ENCODE measurements at regions not wholly inside any gene's neighbourhood (a gene's known extent, or its start where the extent isn't known, plus 50 kb on each side); places are given as distances from the start of the nearest gene placed in this dataset.

DNA sequence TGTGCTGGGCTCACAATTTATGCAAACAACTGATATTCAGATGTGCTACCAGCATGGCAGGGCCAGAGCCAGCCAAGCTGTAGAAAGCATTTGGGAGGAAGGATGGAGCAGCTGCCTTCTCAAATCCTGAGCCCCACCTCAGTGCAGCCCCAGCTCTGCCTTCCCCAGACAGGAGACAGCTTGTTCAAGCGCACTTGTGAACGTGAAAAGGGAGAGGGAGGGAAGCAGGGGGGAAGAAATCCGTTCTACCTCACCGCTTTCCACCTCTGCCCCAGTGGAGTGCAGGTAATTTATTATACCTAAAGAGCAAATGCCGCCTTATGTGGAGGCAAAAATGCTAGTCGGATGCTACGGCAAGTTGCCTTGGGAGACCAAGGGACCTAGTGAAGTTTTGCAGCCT lies 66.0 kb upstream of the SLC14A2 start:
- no peak for TF ChIP-seq EGR2 (tag by site-specific recombination; IDR thresholded peaks at IDR 0.05; ENCODE audit: low read depth)
- TF ChIP-seq, protein P1, sequence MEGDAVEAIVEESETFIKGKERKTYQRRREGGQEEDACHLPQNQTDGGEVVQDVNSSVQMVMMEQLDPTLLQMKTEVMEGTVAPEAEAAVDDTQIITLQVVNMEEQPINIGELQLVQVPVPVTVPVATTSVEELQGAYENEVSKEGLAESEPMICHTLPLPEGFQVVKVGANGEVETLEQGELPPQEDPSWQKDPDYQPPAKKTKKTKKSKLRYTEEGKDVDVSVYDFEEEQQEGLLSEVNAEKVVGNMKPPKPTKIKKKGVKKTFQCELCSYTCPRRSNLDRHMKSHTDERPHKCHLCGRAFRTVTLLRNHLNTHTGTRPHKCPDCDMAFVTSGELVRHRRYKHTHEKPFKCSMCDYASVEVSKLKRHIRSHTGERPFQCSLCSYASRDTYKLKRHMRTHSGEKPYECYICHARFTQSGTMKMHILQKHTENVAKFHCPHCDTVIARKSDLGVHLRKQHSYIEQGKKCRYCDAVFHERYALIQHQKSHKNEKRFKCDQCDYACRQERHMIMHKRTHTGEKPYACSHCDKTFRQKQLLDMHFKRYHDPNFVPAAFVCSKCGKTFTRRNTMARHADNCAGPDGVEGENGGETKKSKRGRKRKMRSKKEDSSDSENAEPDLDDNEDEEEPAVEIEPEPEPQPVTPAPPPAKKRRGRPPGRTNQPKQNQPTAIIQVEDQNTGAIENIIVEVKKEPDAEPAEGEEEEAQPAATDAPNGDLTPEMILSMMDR (tag by site-specific recombination; IDR thresholded peaks at IDR 0.05), result no peak
- TF ChIP-seq HOXD13 (CRISPR knock-in tag; IDR thresholded peaks at IDR 0.05; ENCODE audit: borderline replicate concordance), result no peak
- no peak for TF ChIP-seq GLI2 (tag by site-specific recombination; IDR thresholded peaks at IDR 0.05; ENCODE audit: borderline replicate concordance, low read depth)
- TF ChIP-seq ZXDB (tag by site-specific recombination; IDR thresholded peaks at IDR 0.05), result no peak
- CTCF ChIA-PET, result no interaction called here

DNA sequence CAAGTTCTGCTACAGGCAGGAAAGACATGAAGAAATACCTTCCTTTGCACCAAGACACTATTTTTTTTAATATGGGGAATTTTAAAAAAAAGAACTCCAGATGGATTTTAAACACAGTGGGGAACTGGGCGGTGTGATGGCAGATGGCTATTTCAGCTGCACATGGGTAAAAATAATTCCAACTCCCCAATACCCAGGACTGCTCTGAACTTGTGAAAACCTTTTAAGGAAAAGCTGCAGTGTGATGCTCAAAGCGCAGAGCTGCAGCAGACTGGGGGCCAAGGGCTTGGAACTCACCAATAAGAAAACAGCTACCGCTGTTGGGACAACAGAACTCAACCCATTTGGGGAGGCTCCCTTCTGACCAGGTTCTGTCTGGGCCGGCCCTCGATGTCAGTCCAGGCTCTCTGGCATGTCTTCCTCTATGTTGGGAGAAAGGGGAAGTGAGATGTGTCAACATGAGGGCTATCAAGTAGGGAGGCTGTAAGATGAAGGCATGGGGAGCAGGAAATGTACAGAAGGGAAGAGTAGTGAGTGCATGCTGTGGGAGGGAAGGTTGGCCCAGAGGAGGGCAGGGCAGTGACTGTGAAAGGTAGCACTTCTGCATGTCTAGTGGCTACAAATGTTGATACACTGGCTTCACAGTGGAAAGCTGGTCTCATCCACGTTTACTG lies 64.0 kb upstream of the SLC14A2 start:
- no peaks in the 10 kb centered on the region for H3K9me3 ChIP-seq (ENCODE audit: control insufficient read depth, insufficient read depth, low read depth, low read length)
- ChIA-PET POLR2A (no interaction called here), CTCF (interaction anchor here (0.7 to 1.6 kb wide), 4 partner anchors 10 to 105 kb away, joined by 3 to 4 read pairs (median 3); no protein-coding TSS in a partner anchor)
- no peak overlapping the region for H3K27ac ChIP-seq (ENCODE audit: extremely low read depth, low read depth, low read length)
- TF ChIP-seq SCRT1 (tag by site-specific recombination; IDR thresholded peaks at IDR 0.05; ENCODE audit: borderline replicate concordance), result no peak
- no peak for TF ChIP-seq SCRT2 (tag by site-specific recombination; IDR thresholded peaks at IDR 0.05)
- TF ChIP-seq, protein P2, sequence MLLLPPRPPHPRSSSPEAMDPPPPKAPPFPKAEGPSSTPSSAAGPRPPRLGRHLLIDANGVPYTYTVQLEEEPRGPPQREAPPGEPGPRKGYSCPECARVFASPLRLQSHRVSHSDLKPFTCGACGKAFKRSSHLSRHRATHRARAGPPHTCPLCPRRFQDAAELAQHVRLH (tag by site-specific recombination; IDR thresholded peaks at IDR 0.05), result no peak
- TF ChIP-seq EGR2 (tag by site-specific recombination; IDR thresholded peaks at IDR 0.05; ENCODE audit: low read depth), result no peak
- no peak for TF ChIP-seq GFI1B (tag by site-specific recombination; IDR thresholded peaks at IDR 0.05)
- TF ChIP-seq ZNF335 (tag by site-specific recombination; conservative IDR thresholded peaks at IDR 0.05), result no peak
- TF ChIP-seq BCL11A (tag by site-specific recombination; IDR thresholded peaks at IDR 0.05; ENCODE audit: low read depth), result no peak
- no peak for TF ChIP-seq ZNF302 (tag by site-specific recombination; IDR thresholded peaks at IDR 0.05; ENCODE audit: low read depth)
- TF ChIP-seq ZNF473 (tag by site-specific recombination; IDR thresholded peaks at IDR 0.05), result no peak
- no peak for TF ChIP-seq ZNF211 (tag by site-specific recombination; IDR thresholded peaks at IDR 0.05; ENCODE audit: low read depth)
- TF ChIP-seq, protein P3, sequence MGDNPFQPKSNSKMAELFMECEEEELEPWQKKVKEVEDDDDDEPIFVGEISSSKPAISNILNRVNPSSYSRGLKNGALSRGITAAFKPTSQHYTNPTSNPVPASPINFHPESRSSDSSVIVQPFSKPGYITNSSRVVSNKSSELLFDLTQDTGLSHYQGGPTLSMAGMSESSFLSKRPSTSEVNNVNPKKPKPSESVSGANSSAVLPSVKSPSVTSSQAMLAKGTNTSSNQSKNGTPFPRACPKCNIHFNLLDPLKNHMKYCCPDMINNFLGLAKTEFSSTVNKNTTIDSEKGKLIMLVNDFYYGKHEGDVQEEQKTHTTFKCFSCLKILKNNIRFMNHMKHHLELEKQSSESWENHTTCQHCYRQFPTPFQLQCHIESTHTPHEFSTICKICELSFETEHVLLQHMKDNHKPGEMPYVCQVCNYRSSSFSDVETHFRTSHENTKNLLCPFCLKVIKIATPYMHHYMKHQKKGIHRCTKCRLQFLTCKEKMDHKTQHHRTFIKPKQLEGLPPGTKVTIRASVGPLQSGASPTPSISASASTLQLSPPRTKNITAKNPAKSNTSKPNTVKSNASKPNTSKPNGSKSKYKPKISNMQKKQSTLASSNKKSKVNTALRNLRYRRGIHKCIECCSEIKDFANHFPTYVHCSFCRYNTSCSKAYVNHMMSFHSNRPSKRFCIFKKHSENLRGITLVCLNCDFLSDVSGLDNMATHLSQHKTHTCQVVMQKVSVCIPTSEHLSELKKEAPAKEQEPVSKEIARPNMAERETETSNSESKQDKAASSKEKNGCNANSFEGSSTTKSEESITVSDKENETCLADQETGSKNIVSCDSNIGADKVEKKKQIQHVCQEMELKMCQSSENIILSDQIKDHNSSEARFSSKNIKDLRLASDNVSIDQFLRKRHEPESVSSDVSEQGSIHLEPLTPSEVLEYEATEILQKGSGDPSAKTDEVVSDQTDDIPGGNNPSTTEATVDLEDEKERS (tag by site-specific recombination; IDR thresholded peaks at IDR 0.05), result no peak
- TF ChIP-seq ZNF19 (tag by site-specific recombination; IDR thresholded peaks at IDR 0.05; ENCODE audit: low read depth), result no peak
- no peak for TF ChIP-seq ZNF510 (tag by site-specific recombination; IDR thresholded peaks at IDR 0.05; ENCODE audit: insufficient replicate concordance)
- TF ChIP-seq ZNF146 (tag by site-specific recombination; IDR thresholded peaks at IDR 0.05), result no peak
- TF ChIP-seq ZNF837 (tag by site-specific recombination; IDR thresholded peaks at IDR 0.05), result no peak
- no peak for TF ChIP-seq ZNF660 (tag by site-specific recombination; IDR thresholded peaks at IDR 0.05)
- TF ChIP-seq, protein P4, sequence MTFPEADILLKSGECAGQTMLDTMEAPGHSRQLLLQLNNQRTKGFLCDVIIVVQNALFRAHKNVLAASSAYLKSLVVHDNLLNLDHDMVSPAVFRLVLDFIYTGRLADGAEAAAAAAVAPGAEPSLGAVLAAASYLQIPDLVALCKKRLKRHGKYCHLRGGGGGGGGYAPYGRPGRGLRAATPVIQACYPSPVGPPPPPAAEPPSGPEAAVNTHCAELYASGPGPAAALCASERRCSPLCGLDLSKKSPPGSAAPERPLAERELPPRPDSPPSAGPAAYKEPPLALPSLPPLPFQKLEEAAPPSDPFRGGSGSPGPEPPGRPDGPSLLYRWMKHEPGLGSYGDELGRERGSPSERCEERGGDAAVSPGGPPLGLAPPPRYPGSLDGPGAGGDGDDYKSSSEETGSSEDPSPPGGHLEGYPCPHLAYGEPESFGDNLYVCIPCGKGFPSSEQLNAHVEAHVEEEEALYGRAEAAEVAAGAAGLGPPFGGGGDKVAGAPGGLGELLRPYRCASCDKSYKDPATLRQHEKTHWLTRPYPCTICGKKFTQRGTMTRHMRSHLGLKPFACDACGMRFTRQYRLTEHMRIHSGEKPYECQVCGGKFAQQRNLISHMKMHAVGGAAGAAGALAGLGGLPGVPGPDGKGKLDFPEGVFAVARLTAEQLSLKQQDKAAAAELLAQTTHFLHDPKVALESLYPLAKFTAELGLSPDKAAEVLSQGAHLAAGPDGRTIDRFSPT (tag by site-specific recombination; IDR thresholded peaks at IDR 0.05), result no peak
- TF ChIP-seq ZNF48 (tag by site-specific recombination; IDR thresholded peaks at IDR 0.05), result no peak
- H3K4me1 ChIP-seq (ENCODE audit: control insufficient read depth, insufficient read depth, low read length), result no peaks in the 10 kb centered on the region
- no peaks in the 10 kb centered on the region for H3K36me3 ChIP-seq (ENCODE audit: control insufficient read depth in 2 of 2, insufficient read depth in 1 of 2, low read length in 2 of 2)
- no peak overlapping the region for H3K4me3 ChIP-seq (ENCODE audit: low read depth, low read length)

More for the DNA sequence above, 66.0 kb upstream of the SLC14A2 start:
- Histone ChIP-seq H3K27ac (ENCODE audit: extremely low read depth, low read depth, low read length) (no peak overlapping the region), H3K36me3 (ENCODE audit: control insufficient read depth in 2 of 2, insufficient read depth in 1 of 2, low read length in 2 of 2) (no peaks in the 10 kb centered on the region), H3K4me3 (ENCODE audit: low read depth, low read length) (no peak overlapping the region), H3K4me1 (ENCODE audit: control insufficient read depth, insufficient read depth, low read length) (no peaks in the 10 kb centered on the region), H3K9me3 (ENCODE audit: control insufficient read depth, insufficient read depth, low read depth, low read length) (no peaks in the 10 kb centered on the region; the same call in 1 of the 2 replicates)
- POLR2A ChIA-PET, result no interaction called here

Measured in HEK293 (cell line).